ENCODE measurements at regions not wholly inside any gene's neighbourhood (a gene's known extent, or its start where the extent isn't known, plus 50 kb on each side); places are given as distances from the start of the nearest gene placed in this dataset.

DNA sequence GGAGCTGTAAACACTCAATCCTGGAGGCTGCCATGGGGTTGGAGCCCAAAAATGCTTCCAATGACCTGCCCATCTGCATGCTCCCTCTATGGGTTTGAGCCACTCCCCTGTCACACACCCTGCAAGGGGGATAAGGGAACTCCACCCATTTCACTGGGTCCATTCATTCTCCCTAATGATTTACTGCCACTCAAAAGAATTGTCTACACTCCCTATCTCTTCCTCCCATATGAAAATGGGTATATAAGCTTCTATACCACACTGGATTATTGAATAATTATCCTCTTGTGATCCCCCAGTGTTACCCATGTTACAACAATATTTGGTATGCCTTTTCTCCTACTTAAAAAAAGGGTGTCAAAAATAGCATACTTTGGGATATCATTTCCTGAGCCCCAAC, 260.8 kb upstream of the CCDC196 start:
- Mint-ChIP-seq H3K27ac (no peak overlapping the region), H3K4me1 (ENCODE audit: low read depth) (no peaks in the 10 kb centered on the region), H3K36me3 (ENCODE audit: low read depth) (no peaks in the 10 kb centered on the region), H3K9me3 (peaks cover 21% of the 10 kb centered on the region), H3K4me3 (no peak overlapping the region), H3K27me3 (no peaks in the 10 kb centered on the region)
- intact Hi-C loops (cut with micrococcal nuclease), result no loop called here

DNA sequence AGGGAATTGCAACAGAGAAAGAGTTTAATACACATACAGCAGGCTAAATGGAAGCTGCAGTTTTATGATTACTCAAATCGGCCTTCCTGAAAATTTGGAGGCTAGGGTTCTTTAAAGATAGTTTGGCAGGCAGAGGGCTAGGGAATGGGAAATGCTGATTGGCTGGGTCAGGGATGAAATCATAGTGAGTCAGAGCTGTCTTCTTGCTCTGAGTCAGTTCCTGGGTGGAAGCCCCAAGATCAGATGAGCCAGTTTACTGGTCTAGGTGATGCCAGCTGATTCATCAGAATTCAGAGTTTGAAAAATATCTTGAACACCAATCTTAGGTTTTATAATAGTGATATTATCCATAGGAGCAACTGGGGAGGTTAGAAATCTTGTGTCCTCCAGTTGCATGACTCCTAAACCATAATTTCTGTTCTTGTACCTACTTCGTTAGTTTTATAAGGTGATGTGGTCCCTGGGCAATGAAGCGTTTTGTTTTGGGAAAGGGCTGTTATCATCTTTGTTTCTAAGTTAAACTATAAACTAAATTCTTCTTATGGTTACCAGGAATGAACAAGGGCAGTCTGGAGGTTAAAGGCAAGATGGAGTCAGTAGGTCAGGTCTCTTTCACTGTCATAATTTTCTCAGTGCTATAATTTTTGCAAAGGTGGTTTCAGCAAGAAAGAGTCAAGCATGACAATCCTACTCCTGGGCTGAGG, 257.8 kb upstream of the CCDC196 start:
- Mint-ChIP-seq H3K36me3 (ENCODE audit: low read depth) (no peaks in the 10 kb centered on the region), H3K4me3 (no peak overlapping the region), H3K4me1 (ENCODE audit: low read depth) (peaks cover 10% of the 10 kb centered on the region), H3K9me3 (peaks cover 21% of the 10 kb centered on the region), H3K27ac (no peak overlapping the region), H3K27me3 (peaks cover 1% of the 10 kb centered on the region)
- intact Hi-C loops (cut with micrococcal nuclease), result no loop called here

DNA sequence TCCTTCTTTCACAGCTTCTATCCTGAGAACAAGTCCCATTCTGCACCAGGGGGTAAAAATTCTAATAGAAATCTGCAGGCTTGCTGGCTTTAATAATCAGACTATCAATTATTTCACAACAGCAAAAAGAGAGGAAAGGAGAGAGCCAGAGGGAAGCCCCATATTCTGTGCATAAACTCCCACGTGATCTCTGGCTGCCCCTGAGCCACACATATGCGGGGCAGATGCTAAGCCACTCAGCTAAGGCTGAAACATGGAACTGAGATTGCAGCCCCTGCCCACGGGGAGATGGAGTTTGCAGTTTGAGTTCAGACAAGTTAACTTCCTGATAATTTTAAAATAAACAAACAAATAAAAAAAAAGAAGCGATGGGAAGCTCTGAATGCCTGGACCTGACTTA, 254.4 kb upstream of the CCDC196 start:
- no peak overlapping the region for H3K4me3 Mint-ChIP-seq
- peaks cover 1% of the 10 kb centered on the region for H3K27me3 Mint-ChIP-seq
- intact Hi-C loops (cut with micrococcal nuclease), result no loop called here
- H3K27ac Mint-ChIP-seq, result no peak overlapping the region
- no peaks in the 10 kb centered on the region for H3K36me3 Mint-ChIP-seq (ENCODE audit: low read depth)
- peaks cover 13% of the 10 kb centered on the region for H3K9me3 Mint-ChIP-seq
- peaks cover 10% of the 10 kb centered on the region for H3K4me1 Mint-ChIP-seq (ENCODE audit: low read depth)

DNA sequence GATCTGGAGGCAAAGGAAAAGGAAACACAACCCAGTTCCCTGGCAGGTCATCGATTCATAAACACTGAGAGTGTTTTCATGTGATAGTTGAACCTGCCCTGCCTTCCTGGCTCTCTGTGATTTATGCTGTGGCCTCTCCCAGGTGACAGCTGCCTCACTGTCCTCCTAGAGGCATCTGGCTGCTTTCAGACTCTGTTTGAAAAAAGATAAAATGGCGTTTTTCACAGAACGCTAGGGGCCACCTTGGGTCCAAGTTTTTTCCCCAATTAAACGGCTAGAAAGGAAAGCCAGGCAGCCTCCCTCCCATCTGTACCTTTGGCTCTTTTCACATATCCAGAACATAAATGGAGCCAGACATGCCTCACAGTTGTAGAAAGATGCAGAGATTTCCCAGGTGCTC, 252.6 kb upstream of the CCDC196 start:
- no peak overlapping the region for H3K4me3 Mint-ChIP-seq
- peaks cover 10% of the 10 kb centered on the region for H3K4me1 Mint-ChIP-seq (ENCODE audit: low read depth)
- H3K9me3 Mint-ChIP-seq, result no peaks in the 10 kb centered on the region
- no peak overlapping the region for H3K27ac Mint-ChIP-seq
- H3K36me3 Mint-ChIP-seq (ENCODE audit: low read depth), result no peaks in the 10 kb centered on the region
- H3K27me3 Mint-ChIP-seq, result peaks cover 1% of the 10 kb centered on the region
- intact Hi-C loops (cut with micrococcal nuclease), result no loop called here

DNA sequence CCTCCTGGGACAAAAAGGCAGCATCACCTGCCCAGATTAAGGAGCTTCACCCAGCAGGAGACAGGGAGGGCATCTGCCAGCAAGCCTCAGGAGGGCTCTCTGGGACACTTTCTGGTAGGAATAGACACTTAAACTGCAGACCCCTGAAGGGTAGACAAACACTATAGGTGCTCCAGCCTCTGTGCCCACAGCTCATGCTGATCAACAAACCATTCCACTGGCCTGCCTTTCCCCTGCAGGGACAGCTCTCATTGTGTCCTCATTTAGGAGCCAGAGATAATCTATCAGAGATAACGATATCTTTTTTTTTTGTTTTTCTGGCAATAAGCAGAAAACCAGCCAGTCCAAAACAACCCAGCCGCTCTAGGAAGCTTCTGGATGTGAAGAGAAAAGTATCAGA, 251.8 kb upstream of the CCDC196 start:
- Mint-ChIP-seq H3K36me3 (ENCODE audit: low read depth) (no peaks in the 10 kb centered on the region), H3K27me3 (peaks cover 1% of the 10 kb centered on the region), H3K4me3 (no peak overlapping the region), H3K9me3 (no peaks in the 10 kb centered on the region), H3K4me1 (ENCODE audit: low read depth) (peaks cover 10% of the 10 kb centered on the region), H3K27ac (no peak overlapping the region)
- intact Hi-C loops (cut with micrococcal nuclease), result no loop called here

DNA sequence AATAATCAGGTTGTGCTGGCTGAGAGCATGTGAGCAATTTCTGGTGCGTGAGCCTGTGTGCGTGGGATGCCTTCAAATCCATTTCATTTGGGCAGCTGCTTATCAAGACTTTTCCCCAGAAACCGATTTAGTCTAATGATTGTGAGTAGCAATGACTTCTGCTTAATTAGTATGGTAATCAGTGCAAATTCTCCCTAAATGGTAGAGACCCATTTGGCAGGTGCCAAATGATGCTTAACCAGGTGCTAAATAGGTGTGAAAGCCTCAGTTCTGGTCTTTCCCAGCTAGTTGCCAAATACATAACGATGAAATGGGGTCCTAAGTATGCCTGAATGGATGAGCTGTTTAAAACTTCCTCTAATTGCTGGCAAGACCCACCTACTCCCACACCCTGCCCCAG, 248.4 kb upstream of the CCDC196 start:
- Mint-ChIP-seq H3K9me3 (no peaks in the 10 kb centered on the region), H3K4me1 (ENCODE audit: low read depth) (peaks cover 6% of the 10 kb centered on the region), H3K27ac (no peak overlapping the region), H3K4me3 (no peak overlapping the region), H3K36me3 (ENCODE audit: low read depth) (no peaks in the 10 kb centered on the region), H3K27me3 (no peaks in the 10 kb centered on the region)
- intact Hi-C loops (cut with micrococcal nuclease), result no loop called here

DNA sequence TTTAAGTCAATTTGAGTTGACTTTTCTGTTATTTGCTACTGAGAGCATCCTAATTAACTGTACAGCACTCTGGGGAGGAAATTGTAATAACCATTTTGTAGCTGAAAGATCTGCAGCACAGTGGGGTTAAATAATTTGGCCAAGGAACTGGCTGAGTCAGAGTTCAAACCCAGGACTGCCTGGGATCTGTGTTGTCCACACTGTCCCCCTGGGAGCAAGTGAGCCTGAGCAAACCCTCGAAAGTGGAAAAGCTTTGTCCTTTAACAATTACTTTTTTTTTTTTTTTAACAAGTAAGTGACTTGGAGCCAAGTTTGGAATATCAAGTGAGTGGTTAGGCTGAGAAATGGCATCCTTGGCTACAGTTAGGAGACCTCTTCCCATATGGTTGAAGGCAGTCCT, 247.2 kb upstream of the CCDC196 start:
- no peaks in the 10 kb centered on the region for H3K9me3 Mint-ChIP-seq
- intact Hi-C loops (cut with micrococcal nuclease), result no loop called here
- no peaks in the 10 kb centered on the region for H3K4me1 Mint-ChIP-seq (ENCODE audit: low read depth)
- H3K27me3 Mint-ChIP-seq, result no peaks in the 10 kb centered on the region
- H3K36me3 Mint-ChIP-seq (ENCODE audit: low read depth), result no peaks in the 10 kb centered on the region
- no peak overlapping the region for H3K27ac Mint-ChIP-seq
- no peak overlapping the region for H3K4me3 Mint-ChIP-seq

DNA sequence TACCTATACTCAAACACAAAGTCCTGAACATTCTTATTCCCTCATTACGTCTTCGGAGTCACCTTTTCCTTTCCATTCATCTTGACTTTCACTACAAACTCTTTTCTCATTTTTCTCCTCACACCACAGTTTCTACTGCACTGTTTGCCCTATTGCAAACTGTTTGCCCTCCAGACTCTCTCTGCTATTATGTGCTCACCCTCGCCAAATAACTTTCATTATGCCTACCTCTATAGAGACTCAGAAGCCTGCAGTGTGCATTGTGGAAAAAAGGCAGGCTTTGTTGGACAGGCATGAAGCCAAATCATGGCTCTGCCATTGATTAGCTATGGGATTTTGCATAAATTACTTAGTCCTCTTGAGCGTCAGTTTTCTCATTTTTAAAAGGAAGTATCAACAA, 246.6 kb upstream of the CCDC196 start:
- no peaks in the 10 kb centered on the region for H3K36me3 Mint-ChIP-seq (ENCODE audit: low read depth)
- intact Hi-C loops (cut with micrococcal nuclease), result no loop called here
- H3K4me1 Mint-ChIP-seq (ENCODE audit: low read depth), result no peaks in the 10 kb centered on the region
- H3K27me3 Mint-ChIP-seq, result no peaks in the 10 kb centered on the region
- H3K4me3 Mint-ChIP-seq, result no peak overlapping the region
- H3K27ac Mint-ChIP-seq, result no peak overlapping the region
- no peaks in the 10 kb centered on the region for H3K9me3 Mint-ChIP-seq

DNA sequence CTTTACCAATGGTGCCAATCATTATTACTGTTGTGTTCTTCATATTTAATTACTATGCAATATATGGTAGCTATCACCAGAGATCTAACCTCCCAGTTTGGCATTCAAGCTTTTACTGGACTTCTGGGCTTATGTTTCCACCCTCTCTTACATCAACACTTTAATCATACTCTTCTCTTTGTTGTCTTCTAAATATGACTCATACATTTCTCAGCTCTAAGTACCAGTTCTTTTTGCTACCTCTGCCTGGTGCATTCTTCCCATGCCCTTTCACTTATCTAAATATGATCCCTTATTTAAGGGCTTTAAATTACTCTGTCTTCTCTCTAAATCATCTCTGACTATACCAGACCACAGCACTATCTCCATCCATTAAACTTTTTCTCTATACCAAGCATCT, 246.1 kb upstream of the CCDC196 start:
- intact Hi-C loops (cut with micrococcal nuclease), result no loop called here
- Mint-ChIP-seq H3K9me3 (no peaks in the 10 kb centered on the region), H3K36me3 (ENCODE audit: low read depth) (no peaks in the 10 kb centered on the region), H3K27me3 (no peaks in the 10 kb centered on the region), H3K4me1 (ENCODE audit: low read depth) (no peaks in the 10 kb centered on the region), H3K27ac (no peak overlapping the region), H3K4me3 (no peak overlapping the region)

DNA sequence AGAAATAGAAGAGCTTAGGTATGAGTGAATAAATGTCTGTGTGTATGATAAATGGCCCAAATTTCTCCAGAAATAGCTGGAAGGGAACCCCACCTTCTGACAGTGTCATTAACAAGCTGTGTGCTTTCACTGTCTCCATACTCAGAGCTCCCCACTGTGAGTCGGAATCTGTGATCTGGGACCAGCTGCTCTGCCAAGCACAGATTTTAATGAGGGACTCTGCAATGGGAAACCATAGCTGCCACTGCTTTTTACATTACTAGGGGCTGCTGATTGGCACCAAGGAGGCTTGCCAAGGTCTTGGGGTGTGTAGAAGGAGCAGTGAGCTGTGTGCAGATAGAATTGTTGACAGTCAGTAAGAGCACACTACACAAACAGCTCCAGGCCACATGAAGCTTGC, 244.2 kb upstream of the CCDC196 start:
- Mint-ChIP-seq H3K4me1 (ENCODE audit: low read depth) (no peaks in the 10 kb centered on the region), H3K9me3 (no peaks in the 10 kb centered on the region), H3K27me3 (no peaks in the 10 kb centered on the region), H3K27ac (no peak overlapping the region), H3K4me3 (no peak overlapping the region), H3K36me3 (ENCODE audit: low read depth) (no peaks in the 10 kb centered on the region)
- intact Hi-C loops (cut with micrococcal nuclease), result no loop called here

DNA sequence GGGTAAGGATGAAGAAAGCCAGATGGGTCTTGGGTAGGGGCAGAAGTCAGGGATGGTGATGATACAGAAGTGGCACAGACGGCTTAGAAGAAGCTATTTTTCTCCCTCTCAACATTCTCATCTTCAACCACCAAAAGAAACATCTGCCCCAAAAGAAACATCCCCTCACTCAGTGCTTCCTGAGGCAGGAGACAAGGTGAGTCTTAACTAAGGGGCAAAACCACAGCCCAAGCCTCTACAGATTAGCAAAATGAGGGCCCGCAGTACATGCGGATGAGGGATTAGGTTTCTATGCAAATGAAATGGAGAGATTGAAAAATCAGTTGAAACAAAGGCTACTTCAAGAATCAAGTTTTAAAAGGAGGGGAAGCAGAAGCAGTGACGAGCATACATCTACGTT, 241.3 kb upstream of the CCDC196 start:
- intact Hi-C loops (cut with micrococcal nuclease), result no loop called here
- no peak overlapping the region for H3K4me3 Mint-ChIP-seq
- no peaks in the 10 kb centered on the region for H3K36me3 Mint-ChIP-seq (ENCODE audit: low read depth)
- H3K9me3 Mint-ChIP-seq, result no peaks in the 10 kb centered on the region
- H3K27me3 Mint-ChIP-seq, result no peaks in the 10 kb centered on the region
- H3K27ac Mint-ChIP-seq, result no peak overlapping the region
- H3K4me1 Mint-ChIP-seq (ENCODE audit: low read depth), result no peaks in the 10 kb centered on the region

DNA sequence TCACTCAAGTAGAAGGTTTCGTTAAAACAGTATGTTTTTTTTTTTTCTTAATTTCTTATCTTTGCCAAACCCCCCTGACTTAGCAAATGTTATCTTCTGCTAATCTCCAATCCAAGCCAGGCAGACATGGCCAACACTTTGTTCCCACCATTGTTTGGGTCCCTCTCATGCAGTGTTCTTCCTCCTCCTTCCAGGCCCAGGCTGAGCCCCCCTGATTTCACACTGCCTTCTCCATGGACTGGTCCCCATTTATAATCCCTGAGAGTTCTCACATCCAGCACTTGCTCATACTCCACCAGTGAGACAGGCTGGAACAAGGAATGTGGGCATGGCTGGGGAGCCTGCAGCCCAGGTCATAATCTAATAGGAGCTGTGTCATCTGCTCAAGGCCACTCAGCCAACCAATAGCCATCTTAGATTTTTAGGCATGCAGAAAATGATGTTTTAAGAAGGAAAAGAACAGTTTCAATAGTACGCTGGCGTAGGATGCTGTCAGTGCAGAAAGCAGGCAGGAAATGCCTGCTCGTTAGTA, 238.4 kb upstream of the CCDC196 start:
- Mint-ChIP-seq H3K9me3 (no peaks in the 10 kb centered on the region), H3K36me3 (ENCODE audit: low read depth) (no peaks in the 10 kb centered on the region), H3K27me3 (no peaks in the 10 kb centered on the region), H3K27ac (no peak overlapping the region), H3K4me3 (no peak overlapping the region), H3K4me1 (ENCODE audit: low read depth) (no peaks in the 10 kb centered on the region)
- intact Hi-C loops (cut with micrococcal nuclease), result no loop called here

DNA sequence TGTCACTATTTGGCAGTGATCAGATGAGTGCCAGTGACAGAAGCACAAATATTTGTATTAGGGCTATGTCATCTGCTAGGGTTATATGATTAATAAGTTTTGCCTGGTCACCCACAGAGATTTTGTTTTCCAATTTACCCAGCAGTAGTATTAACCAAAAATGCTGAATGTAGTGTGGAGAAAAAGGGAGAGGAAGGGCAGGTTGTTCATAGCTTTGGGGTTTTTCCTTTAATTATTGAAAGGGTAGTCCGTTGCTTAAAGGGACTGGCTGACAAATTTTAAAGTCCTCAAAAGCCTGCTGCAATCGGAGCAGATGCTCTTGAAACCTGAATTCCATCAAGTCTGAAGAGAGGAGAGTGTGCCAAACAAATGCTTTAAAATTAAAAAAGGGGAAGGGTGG, 237.9 kb upstream of the CCDC196 start:
- H3K36me3 Mint-ChIP-seq (ENCODE audit: low read depth), result no peaks in the 10 kb centered on the region
- intact Hi-C loops (cut with micrococcal nuclease), result no loop called here
- no peaks in the 10 kb centered on the region for H3K4me1 Mint-ChIP-seq (ENCODE audit: low read depth)
- H3K27me3 Mint-ChIP-seq, result no peaks in the 10 kb centered on the region
- H3K4me3 Mint-ChIP-seq, result no peak overlapping the region
- H3K9me3 Mint-ChIP-seq, result no peaks in the 10 kb centered on the region
- no peak overlapping the region for H3K27ac Mint-ChIP-seq

DNA sequence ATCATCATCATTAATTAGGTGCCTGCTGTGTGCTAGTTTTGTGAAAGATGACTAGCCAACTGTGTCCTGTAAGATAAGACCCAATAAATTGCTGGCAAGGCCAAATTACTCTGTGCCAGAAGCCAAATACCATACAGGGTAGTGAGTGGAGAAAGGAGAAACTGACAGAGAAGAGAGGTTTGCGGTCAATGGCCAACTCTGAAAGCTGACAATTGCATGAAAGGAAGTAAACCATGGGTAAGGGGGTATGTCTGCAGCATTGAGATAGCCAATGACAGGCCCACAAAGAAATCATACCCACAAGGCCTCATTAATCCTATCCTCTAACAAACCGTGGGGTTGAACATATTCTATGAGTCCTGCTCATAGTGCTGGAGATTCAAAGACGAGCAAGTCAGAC, 236.6 kb upstream of the CCDC196 start:
- no peak overlapping the region for H3K4me3 Mint-ChIP-seq
- no peaks in the 10 kb centered on the region for H3K36me3 Mint-ChIP-seq (ENCODE audit: low read depth)
- H3K27ac Mint-ChIP-seq, result no peak overlapping the region
- no peaks in the 10 kb centered on the region for H3K9me3 Mint-ChIP-seq
- no peaks in the 10 kb centered on the region for H3K4me1 Mint-ChIP-seq (ENCODE audit: low read depth)
- intact Hi-C loops (cut with micrococcal nuclease), result no loop called here
- no peaks in the 10 kb centered on the region for H3K27me3 Mint-ChIP-seq

DNA sequence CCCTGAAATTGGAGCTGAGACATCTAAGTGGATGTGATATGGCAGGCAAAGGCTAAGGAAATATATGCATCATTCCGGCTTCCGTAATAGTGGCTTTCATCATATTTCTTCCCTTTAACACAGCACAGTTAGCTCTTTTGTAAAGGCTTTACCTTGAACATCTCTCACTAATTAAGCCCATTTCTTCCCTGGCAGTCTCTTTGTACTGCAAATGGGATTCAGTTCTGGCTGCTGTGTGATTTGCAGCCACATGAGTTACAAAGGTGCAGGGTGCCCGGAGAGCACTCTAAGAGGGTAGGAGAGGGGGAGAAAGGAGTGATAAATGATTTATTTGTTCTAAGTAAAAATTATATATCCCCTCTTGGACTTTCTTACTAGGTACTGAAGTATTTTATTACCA, 232.1 kb upstream of the CCDC196 start:
- no peaks in the 10 kb centered on the region for H3K36me3 Mint-ChIP-seq (ENCODE audit: low read depth)
- no peak overlapping the region for H3K4me3 Mint-ChIP-seq
- intact Hi-C loops (cut with micrococcal nuclease), result no loop called here
- H3K4me1 Mint-ChIP-seq (ENCODE audit: low read depth), result no peaks in the 10 kb centered on the region
- no peaks in the 10 kb centered on the region for H3K9me3 Mint-ChIP-seq
- H3K27me3 Mint-ChIP-seq, result no peaks in the 10 kb centered on the region
- no peak overlapping the region for H3K27ac Mint-ChIP-seq
